WTC11 (cell line): ENCODE measurements at regions not wholly inside any gene's neighbourhood (a gene's known extent, or its start where the extent isn't known, plus 50 kb on each side); places are given as distances from the start of the nearest gene placed in this dataset.

Experiments
- ATAC-seq: fragments of 200-7000 bp; cut with Tn5 transposase; 2 replicates; pipeline ENCODE4 v1.10.0; 2021; ENCODE audit warnings: mild to moderate bottlenecking, moderate library complexity
- CTCF ChIA-PET: fragments of 300-600 bp; sonication (Branson Sonifier 250); formaldehyde crosslinking; loops from one replicate; lab custom pipeline; 2021; ENCODE audit warnings: antibody characterized with exemption; lab: Charles Lee
- POLR2A ChIA-PET: fragments of 350-600 bp; sonication (Branson Sonifier 250); formaldehyde crosslinking; loops from one replicate; lab custom pipeline; 2021; ENCODE audit warnings: antibody characterized with exemption; lab: Charles Lee
- DNase-seq: peaks from one replicate; pipeline ENCODE4 v3.0.0; 2021; ENCODE audit warnings: low spot score
- H3K27ac Mint-ChIP-seq: 2 replicates; pipeline ENCODE4 v1.8.0; 2021; ENCODE audit warnings: mixed read lengths
- H3K27me3 Mint-ChIP-seq: 2 replicates; pipeline ENCODE4 v1.8.0; 2021; ENCODE audit warnings: low read depth, mild to moderate bottlenecking, moderate library complexity, mixed read lengths
- H3K36me3 Mint-ChIP-seq: 2 replicates; pipeline ENCODE4 v1.8.0; 2021; ENCODE audit warnings: mixed read lengths
- H3K4me1 Mint-ChIP-seq: 2 replicates; pipeline ENCODE4 v1.8.0; 2022; ENCODE audit warnings: mixed read lengths
- H3K4me3 Mint-ChIP-seq: 2 replicates; pipeline ENCODE4 v1.8.0; 2021; ENCODE audit warnings: mild to moderate bottlenecking, moderate library complexity, mixed read lengths
- H3K9me3 Mint-ChIP-seq: 2 replicates; pipeline ENCODE4 v1.8.0; 2021; ENCODE audit warnings: mixed read lengths
- GTF2I ChIP-seq: fragments of 250-450 bp; sonication (Bioruptor Pico); conservative IDR thresholded peaks from 2 replicates; pipeline ENCODE4 v1.4.0; 2021; ENCODE audit warnings: mild to moderate bottlenecking
- JUN ChIP-seq: sonication (generic); formaldehyde crosslinking; IDR thresholded peaks from 2 replicates; pipeline ENCODE4 v1.8.0; 2023; ENCODE audit warnings: mild to moderate bottlenecking, missing genetic modification reagents
- NFATC4 ChIP-seq: fragments of 250-450 bp; sonication (Bioruptor Pico); IDR thresholded peaks from 2 replicates; pipeline ENCODE4 v1.9.0; 2021; ENCODE audit warnings: mild to moderate bottlenecking
- NR3C1 ChIP-seq: sonication (generic); formaldehyde crosslinking; conservative IDR thresholded peaks from 2 replicates; pipeline ENCODE4 v1.8.1; 2023; ENCODE audit warnings: low read depth, mild to moderate bottlenecking, missing genetic modification reagents
- OVOL2 ChIP-seq: fragments of 250-450 bp; sonication (Bioruptor Pico); IDR thresholded peaks from 2 replicates; pipeline ENCODE4 v1.9.0; 2021; ENCODE audit warnings: mild to moderate bottlenecking, borderline replicate concordance
- SMAD3 ChIP-seq: sonication (generic); formaldehyde crosslinking; IDR thresholded peaks from 2 replicates; pipeline ENCODE4 v1.8.0; 2022; ENCODE audit warnings: missing genetic modification reagents, mild to moderate bottlenecking, borderline replicate concordance
- TCF7 ChIP-seq: sonication (generic); formaldehyde crosslinking; IDR thresholded peaks from 2 replicates; pipeline ENCODE4 v1.8.0; 2022; ENCODE audit warnings: mild to moderate bottlenecking, low read depth, missing genetic modification reagents, moderate library complexity
- TEAD1 ChIP-seq: sonication (generic); formaldehyde crosslinking; IDR thresholded peaks from 2 replicates; pipeline ENCODE4 v1.8.0; 2022; ENCODE audit warnings: mild to moderate bottlenecking, missing genetic modification reagents
- TEAD4 ChIP-seq: sonication (generic); formaldehyde crosslinking; IDR thresholded peaks from 2 replicates; pipeline ENCODE4 v1.8.0; 2022; ENCODE audit warnings: mild to moderate bottlenecking, missing genetic modification reagents
- ZBTB21 ChIP-seq: sonication (generic); formaldehyde crosslinking; IDR thresholded peaks from 2 replicates; pipeline ENCODE4 v1.8.1; 2023; ENCODE audit warnings: mild to moderate bottlenecking, missing genetic modification reagents, borderline replicate concordance
- ZNF423 ChIP-seq: fragments of 250-450 bp; sonication (Bioruptor Pico); IDR thresholded peaks from 2 replicates; pipeline ENCODE4 v2.1.2; 2022; ENCODE audit warnings: mild to moderate bottlenecking, moderate library complexity
- TF ChIP-seq, protein P1 (sequence below): sonication (generic); formaldehyde crosslinking; IDR thresholded peaks from 2 replicates; pipeline ENCODE4 v1.8.0; 2022; ENCODE audit warnings: mild to moderate bottlenecking, missing genetic modification reagents
- TF ChIP-seq, protein P2 (sequence below): sonication (generic); formaldehyde crosslinking; IDR thresholded peaks from 2 replicates; pipeline ENCODE4 v1.8.0; 2022; ENCODE audit warnings: mild to moderate bottlenecking, missing genetic modification reagents
- TF ChIP-seq, protein P3 (sequence below): sonication (generic); formaldehyde crosslinking; IDR thresholded peaks from 2 replicates; pipeline ENCODE4 v1.8.1; 2022; ENCODE audit warnings: low read depth, mild to moderate bottlenecking, moderate library complexity, missing genetic modification reagents, borderline replicate concordance
- TF ChIP-seq, protein P4 (sequence below): fragments of 250-450 bp; sonication (Bioruptor Pico); IDR thresholded peaks from 2 replicates; pipeline ENCODE4 v1.9.0; 2021; ENCODE audit warnings: mild to moderate bottlenecking
- TF ChIP-seq, protein P5 (sequence below): sonication (generic); formaldehyde crosslinking; IDR thresholded peaks from 2 replicates; pipeline ENCODE4 v1.8.1; 2023; ENCODE audit warnings: mild to moderate bottlenecking, missing genetic modification reagents, moderate library complexity
- TF ChIP-seq, protein P6 (sequence below): sonication (generic); formaldehyde crosslinking; IDR thresholded peaks from 2 replicates; pipeline ENCODE4 v1.8.0; 2023; ENCODE audit warnings: missing genetic modification reagents, mild to moderate bottlenecking, borderline replicate concordance
- TF ChIP-seq, protein P7 (sequence below): fragments of 250-450 bp; sonication (Bioruptor Pico); IDR thresholded peaks from 2 replicates; pipeline ENCODE4 v1.8.0; 2021; ENCODE audit warnings: mild to moderate bottlenecking
- TF ChIP-seq, protein P8 (sequence below): sonication (generic); formaldehyde crosslinking; IDR thresholded peaks from 2 replicates; pipeline ENCODE4 v1.8.0; 2022; ENCODE audit warnings: mild to moderate bottlenecking, missing genetic modification reagents

DNA sequence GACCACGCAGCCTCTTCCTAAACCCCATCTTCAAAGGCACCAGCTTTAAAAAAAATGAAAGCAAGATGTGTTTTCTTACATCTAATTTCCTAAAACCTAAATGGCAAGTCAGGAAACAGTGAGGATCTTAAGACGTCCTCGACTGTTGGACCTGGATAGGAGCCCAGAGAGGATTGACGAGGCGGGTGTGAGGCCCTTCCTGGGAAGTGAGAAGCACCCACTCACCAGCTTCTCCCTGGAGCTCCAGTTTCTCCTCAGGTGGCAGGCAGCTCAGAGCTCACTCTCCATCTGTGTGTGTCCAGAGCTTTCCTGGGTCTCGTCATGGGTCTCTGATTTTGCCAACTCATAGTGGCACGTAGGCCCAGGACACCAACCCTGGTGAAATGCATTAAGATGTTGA, 614.0 kb upstream of the AUTS2 start:
- CTCF ChIA-PET: no interaction called here
- Mint-ChIP-seq H3K4me3 (no peak overlapping the region), H3K27ac (no peak overlapping the region), H3K4me1 (peaks cover 28% of the 10 kb centered on the region), H3K9me3 (peaks cover 52% of the 10 kb centered on the region), H3K36me3 (peaks cover 35% of the 10 kb centered on the region), H3K27me3 (peaks cover 6% of the 10 kb centered on the region; the same call in 1 of the 2 replicates)
- POLR2A ChIA-PET: no interaction called here
- TF ChIP-seq, protein P1, sequence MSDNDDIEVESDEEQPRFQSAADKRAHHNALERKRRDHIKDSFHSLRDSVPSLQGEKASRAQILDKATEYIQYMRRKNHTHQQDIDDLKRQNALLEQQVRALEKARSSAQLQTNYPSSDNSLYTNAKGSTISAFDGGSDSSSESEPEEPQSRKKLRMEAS (CRISPR knock-in tag): no peak
- TF ChIP-seq, protein P2, sequence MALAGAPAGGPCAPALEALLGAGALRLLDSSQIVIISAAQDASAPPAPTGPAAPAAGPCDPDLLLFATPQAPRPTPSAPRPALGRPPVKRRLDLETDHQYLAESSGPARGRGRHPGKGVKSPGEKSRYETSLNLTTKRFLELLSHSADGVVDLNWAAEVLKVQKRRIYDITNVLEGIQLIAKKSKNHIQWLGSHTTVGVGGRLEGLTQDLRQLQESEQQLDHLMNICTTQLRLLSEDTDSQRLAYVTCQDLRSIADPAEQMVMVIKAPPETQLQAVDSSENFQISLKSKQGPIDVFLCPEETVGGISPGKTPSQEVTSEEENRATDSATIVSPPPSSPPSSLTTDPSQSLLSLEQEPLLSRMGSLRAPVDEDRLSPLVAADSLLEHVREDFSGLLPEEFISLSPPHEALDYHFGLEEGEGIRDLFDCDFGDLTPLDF: no peak
- ATAC-seq (no peak), DNase-seq (no peak)

DNA sequence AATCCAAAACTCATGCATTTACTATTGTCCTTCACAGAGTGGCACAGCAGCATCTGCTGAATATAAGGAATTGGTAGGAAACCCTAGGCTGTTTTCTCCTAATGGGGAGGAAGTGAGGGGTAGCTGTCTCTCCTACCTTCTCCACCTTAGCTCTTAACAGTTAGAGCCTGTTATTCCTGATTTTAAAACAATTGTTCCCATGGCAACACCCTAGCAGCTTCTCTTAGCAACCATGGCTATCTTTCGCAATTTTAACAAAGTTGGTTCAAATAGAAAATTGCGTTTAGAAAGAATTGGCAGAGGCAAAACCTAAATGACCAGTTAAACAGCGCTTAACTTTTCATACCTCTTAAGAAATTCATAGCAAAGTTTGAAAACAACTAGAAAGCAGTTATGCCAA, 603.4 kb upstream of the AUTS2 start:
- no peaks in the 10 kb centered on the region for H3K4me1 Mint-ChIP-seq
- H3K9me3 Mint-ChIP-seq: peaks cover 9% of the 10 kb centered on the region

More for the DNA sequence above, 603.4 kb upstream of the AUTS2 start:
- CTCF ChIA-PET: interaction anchor here (0.6 kb wide), 1 partner anchor 245 kb away, joined by 3 read pairs; no protein-coding TSS in a partner anchor
- H3K27ac Mint-ChIP-seq: no peak overlapping the region
- H3K4me3 Mint-ChIP-seq: no peak overlapping the region
- no peak for ATAC-seq
- no peak for DNase-seq
- H3K27me3 Mint-ChIP-seq: peaks cover 4% of the 10 kb centered on the region; the same call in 1 of the 2 replicates
- POLR2A ChIA-PET: no interaction called here
- peaks cover 7% of the 10 kb centered on the region for H3K36me3 Mint-ChIP-seq
- TF ChIP-seq NR3C1 (CRISPR knock-in tag) (no peak), JUN (CRISPR knock-in tag) (no peak), OVOL2 (CRISPR knock-in tag) (no peak), ZBTB21 (CRISPR knock-in tag) (no peak), TEAD1 (CRISPR knock-in tag) (no peak), NFATC4 (CRISPR knock-in tag) (no peak), TEAD4 (CRISPR knock-in tag) (no peak), SMAD3 (CRISPR knock-in tag) (no peak), TCF7 (CRISPR knock-in tag) (no peak), GTF2I (CRISPR knock-in tag) (no peak), ZNF423 (CRISPR knock-in tag) (no peak)
- TF ChIP-seq, protein P3, sequence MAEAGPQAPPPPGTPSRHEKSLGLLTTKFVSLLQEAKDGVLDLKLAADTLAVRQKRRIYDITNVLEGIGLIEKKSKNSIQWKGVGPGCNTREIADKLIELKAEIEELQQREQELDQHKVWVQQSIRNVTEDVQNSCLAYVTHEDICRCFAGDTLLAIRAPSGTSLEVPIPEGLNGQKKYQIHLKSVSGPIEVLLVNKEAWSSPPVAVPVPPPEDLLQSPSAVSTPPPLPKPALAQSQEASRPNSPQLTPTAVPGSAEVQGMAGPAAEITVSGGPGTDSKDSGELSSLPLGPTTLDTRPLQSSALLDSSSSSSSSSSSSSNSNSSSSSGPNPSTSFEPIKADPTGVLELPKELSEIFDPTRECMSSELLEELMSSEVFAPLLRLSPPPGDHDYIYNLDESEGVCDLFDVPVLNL: no peak
- TF ChIP-seq, protein P4, sequence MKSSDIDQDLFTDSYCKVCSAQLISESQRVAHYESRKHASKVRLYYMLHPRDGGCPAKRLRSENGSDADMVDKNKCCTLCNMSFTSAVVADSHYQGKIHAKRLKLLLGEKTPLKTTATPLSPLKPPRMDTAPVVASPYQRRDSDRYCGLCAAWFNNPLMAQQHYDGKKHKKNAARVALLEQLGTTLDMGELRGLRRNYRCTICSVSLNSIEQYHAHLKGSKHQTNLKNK (CRISPR knock-in tag): no peak
- TF ChIP-seq, protein P2: no peak
- TF ChIP-seq, protein P5, sequence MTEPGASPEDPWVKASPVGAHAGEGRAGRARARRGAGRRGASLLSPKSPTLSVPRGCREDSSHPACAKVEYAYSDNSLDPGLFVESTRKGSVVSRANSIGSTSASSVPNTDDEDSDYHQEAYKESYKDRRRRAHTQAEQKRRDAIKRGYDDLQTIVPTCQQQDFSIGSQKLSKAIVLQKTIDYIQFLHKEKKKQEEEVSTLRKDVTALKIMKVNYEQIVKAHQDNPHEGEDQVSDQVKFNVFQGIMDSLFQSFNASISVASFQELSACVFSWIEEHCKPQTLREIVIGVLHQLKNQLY (CRISPR knock-in tag): no peak
- TF ChIP-seq, protein P6, sequence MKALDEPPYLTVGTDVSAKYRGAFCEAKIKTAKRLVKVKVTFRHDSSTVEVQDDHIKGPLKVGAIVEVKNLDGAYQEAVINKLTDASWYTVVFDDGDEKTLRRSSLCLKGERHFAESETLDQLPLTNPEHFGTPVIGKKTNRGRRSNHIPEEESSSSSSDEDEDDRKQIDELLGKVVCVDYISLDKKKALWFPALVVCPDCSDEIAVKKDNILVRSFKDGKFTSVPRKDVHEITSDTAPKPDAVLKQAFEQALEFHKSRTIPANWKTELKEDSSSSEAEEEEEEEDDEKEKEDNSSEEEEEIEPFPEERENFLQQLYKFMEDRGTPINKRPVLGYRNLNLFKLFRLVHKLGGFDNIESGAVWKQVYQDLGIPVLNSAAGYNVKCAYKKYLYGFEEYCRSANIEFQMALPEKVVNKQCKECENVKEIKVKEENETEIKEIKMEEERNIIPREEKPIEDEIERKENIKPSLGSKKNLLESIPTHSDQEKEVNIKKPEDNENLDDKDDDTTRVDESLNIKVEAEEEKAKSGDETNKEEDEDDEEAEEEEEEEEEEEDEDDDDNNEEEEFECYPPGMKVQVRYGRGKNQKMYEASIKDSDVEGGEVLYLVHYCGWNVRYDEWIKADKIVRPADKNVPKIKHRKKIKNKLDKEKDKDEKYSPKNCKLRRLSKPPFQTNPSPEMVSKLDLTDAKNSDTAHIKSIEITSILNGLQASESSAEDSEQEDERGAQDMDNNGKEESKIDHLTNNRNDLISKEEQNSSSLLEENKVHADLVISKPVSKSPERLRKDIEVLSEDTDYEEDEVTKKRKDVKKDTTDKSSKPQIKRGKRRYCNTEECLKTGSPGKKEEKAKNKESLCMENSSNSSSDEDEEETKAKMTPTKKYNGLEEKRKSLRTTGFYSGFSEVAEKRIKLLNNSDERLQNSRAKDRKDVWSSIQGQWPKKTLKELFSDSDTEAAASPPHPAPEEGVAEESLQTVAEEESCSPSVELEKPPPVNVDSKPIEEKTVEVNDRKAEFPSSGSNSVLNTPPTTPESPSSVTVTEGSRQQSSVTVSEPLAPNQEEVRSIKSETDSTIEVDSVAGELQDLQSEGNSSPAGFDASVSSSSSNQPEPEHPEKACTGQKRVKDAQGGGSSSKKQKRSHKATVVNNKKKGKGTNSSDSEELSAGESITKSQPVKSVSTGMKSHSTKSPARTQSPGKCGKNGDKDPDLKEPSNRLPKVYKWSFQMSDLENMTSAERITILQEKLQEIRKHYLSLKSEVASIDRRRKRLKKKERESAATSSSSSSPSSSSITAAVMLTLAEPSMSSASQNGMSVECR: no peak
- TF ChIP-seq, protein P7, sequence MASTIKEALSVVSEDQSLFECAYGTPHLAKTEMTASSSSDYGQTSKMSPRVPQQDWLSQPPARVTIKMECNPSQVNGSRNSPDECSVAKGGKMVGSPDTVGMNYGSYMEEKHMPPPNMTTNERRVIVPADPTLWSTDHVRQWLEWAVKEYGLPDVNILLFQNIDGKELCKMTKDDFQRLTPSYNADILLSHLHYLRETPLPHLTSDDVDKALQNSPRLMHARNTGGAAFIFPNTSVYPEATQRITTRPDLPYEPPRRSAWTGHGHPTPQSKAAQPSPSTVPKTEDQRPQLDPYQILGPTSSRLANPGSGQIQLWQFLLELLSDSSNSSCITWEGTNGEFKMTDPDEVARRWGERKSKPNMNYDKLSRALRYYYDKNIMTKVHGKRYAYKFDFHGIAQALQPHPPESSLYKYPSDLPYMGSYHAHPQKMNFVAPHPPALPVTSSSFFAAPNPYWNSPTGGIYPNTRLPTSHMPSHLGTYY (CRISPR knock-in tag): no peak
- TF ChIP-seq, protein P8, sequence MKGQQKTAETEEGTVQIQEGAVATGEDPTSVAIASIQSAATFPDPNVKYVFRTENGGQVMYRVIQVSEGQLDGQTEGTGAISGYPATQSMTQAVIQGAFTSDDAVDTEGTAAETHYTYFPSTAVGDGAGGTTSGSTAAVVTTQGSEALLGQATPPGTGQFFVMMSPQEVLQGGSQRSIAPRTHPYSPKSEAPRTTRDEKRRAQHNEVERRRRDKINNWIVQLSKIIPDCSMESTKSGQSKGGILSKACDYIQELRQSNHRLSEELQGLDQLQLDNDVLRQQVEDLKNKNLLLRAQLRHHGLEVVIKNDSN: no peak
